HG02884 (cell line): ENCODE measurements at regions not wholly inside any gene's neighbourhood (a gene's known extent, or its start where the extent isn't known, plus 50 kb on each side); places are given as distances from the start of the nearest gene placed in this dataset.

Source experiments
- ATAC-seq: cut with Tn5 transposase; IDR thresholded peaks from one replicate; pipeline ENCODE4 v1.9.1; 2021; ENCODE audit warnings: mild to moderate bottlenecking, moderate library complexity; ENCODE audit not compliant: unreplicated experiment

GRCh38 chr13:103134271-103134670 is 68.1 kb upstream of the SLC10A2 start:
- ATAC-seq, result no peak

GRCh38 chr13:103133556-103133955 is 67.3 kb upstream of the SLC10A2 start:
- ATAC-seq, result no peak

GRCh38 chr13:103130681-103131210 is 64.5 kb upstream of the SLC10A2 start:
- peak; percentile 59 for ATAC-seq

GRCh38 chr13:103130146-103130545 is 63.9 kb upstream of the SLC10A2 start:
- peak; percentile 10 for ATAC-seq
